HUES48 (cell line): ENCODE measurements at regions not wholly inside any gene's neighbourhood (a gene's known extent, or its start where the extent isn't known, plus 50 kb on each side); places are given as distances from the start of the nearest gene placed in this dataset.

Experiments used
- H3K27ac ChIP-seq: one replicate; pipeline ENCODE4 v1.7.0; 2013; ENCODE audit warnings: low read depth, low read length, inconsistent platforms
- H3K27me3 ChIP-seq: 2 replicates; pipeline ENCODE4 v1.6.1; 2013; ENCODE audit warnings: mild to moderate bottlenecking, low read length; ENCODE audit not compliant: control insufficient read depth, insufficient read depth
- H3K36me3 ChIP-seq: 2 replicates; pipeline ENCODE4 v1.6.1; 2013; ENCODE audit warnings: low read length; ENCODE audit not compliant: control insufficient read depth, insufficient read depth
- H3K4me1 ChIP-seq: 2 replicates; pipeline ENCODE4 v1.6.1; 2013; ENCODE audit warnings: mild to moderate bottlenecking, low read length; ENCODE audit not compliant: control insufficient read depth, insufficient read depth
- H3K4me3 ChIP-seq: 2 replicates; pipeline ENCODE4 v1.5.1; 2013; ENCODE audit warnings: mild to moderate bottlenecking, low read depth, low read length
- H3K9ac ChIP-seq: 2 replicates; pipeline ENCODE4 v1.6.1; 2013; ENCODE audit warnings: mild to moderate bottlenecking, low read depth, low read length, moderate library complexity
- H3K9me3 ChIP-seq: 2 replicates; pipeline ENCODE4 v1.6.1; 2013; ENCODE audit warnings: low read length; ENCODE audit not compliant: control insufficient read depth, insufficient read depth

DNA sequence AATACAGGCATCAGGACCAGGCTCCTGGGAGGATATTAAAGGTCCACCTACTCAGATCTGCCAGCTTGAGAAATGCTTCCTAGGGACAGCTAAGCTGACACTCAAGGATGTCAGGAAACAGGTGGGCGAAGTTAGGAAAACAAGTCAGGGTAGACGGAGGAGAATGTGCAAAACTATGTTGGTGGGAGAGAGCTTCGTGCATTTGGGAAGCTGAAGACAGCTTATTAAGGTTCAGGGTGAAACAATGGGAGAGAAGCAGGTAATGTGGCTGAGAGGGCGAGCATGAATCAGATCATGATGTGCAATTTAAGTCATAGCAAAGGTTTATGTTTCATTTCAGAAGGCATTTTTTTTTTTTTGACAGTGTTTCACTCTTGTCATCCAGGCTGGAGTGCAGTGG is 297.2 kb upstream of the ATP10A start:
- Histone ChIP-seq H3K27me3 (no peaks in the 10 kb centered on the region), H3K9ac (no peak overlapping the region), H3K4me1 (no peaks in the 10 kb centered on the region), H3K27ac (no peak overlapping the region), H3K9me3 (no peaks in the 10 kb centered on the region), H3K4me3 (no peak overlapping the region), H3K36me3 (no peaks in the 10 kb centered on the region)

DNA sequence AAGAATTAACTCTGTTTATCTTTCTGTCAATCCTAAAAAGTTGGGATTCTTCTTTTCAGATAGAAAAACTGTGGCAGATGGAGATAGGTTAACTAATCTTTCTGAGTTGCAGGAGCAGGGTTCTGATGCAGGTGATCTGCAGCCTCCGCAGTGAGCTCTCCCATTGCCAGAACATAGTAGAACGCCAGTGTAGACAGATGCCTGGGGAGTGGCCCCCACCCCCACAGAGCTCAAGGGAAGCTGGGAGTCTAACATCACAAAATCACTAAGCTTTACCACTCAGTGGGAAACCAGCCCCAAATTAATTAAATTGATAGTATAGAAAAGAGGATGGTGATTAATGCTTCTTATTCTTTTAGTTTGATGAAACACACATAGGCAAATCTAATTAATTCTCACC is 295.0 kb upstream of the ATP10A start:
- Histone ChIP-seq H3K27ac (no peak overlapping the region), H3K4me1 (no peaks in the 10 kb centered on the region), H3K27me3 (no peaks in the 10 kb centered on the region), H3K9me3 (no peaks in the 10 kb centered on the region), H3K9ac (no peak overlapping the region), H3K36me3 (no peaks in the 10 kb centered on the region), H3K4me3 (no peak overlapping the region)

DNA sequence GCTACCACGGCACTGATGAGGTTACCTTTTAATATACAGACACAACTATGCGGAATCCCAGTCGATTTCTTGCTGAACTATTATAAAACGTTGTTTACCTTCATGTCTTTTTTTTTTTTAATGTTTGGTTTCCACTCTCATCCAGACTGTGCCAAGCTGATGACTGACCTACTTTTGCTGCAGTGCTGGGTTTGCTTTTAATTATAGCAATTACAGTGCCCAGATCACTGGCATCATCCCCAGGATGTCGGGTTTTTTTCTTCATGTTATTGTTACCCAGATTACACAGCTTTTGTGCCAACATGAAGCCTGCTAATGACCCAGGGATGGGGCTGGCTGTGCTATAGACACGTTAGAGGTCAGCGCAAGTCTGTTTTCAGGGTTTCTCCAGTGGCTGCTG is 294.0 kb upstream of the ATP10A start:
- no peak overlapping the region for H3K27ac ChIP-seq
- no peaks in the 10 kb centered on the region for H3K36me3 ChIP-seq
- H3K9ac ChIP-seq, result no peak overlapping the region
- H3K4me3 ChIP-seq, result no peak overlapping the region
- H3K9me3 ChIP-seq, result no peaks in the 10 kb centered on the region
- no peaks in the 10 kb centered on the region for H3K4me1 ChIP-seq
- no peaks in the 10 kb centered on the region for H3K27me3 ChIP-seq

DNA sequence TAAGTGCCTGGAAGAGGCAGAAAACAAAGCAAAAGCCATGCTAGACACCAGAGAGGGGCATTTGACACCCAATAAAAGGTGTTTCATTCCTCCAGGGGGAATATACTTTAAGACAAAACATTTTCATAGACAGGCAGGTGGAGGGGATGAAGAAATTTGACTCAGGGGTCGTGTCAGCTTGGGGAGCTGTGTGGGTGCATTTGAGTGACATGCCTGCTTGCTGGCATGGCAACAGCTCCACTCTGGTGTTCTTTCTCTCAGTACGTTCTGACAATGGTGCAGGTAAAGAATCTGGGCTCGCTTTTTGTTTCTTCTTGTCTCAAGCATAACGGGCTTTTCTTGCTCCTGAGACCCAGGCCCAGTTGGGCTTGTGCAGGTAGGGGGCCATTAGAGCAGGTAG is 292.9 kb upstream of the ATP10A start:
- H3K27me3 ChIP-seq, result no peaks in the 10 kb centered on the region
- no peak overlapping the region for H3K9ac ChIP-seq
- H3K4me3 ChIP-seq, result no peak overlapping the region
- no peaks in the 10 kb centered on the region for H3K4me1 ChIP-seq
- no peak overlapping the region for H3K27ac ChIP-seq
- no peaks in the 10 kb centered on the region for H3K36me3 ChIP-seq
- H3K9me3 ChIP-seq, result no peaks in the 10 kb centered on the region

DNA sequence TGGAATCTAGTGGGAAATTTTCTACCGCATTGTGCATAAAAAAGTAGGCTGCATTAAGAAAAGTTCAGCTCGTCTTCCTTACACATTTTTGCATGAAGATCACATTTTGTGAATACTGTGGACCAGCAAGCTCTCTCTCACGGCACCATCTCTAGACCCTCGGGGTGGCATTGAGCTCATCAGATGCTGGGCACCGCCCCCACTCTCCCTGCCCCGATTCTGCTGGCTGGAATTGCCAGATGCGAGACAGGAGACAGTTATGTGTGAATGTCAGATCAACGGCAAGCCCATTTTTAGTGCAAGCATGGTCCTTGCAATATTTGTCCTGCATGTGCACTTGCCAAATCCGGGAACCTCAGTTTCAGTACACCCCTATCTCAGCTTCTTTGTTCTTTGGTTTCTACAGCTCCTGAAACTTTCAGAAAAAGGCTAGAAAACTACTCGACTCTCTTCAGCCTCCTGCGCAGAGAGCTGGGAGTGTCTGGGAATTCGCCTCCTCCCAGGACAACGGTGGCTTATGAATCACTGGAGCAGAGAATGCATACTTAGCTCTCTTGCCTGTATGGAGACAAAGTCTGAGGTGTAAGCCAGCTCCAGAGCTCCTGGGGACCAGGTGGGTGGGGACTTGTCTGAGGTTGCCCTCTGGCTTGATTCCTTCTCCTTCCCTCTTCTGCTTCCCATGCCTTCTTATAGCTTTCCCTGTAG is 285.2 kb upstream of the ATP10A start:
- Histone ChIP-seq H3K4me1 (no peaks in the 10 kb centered on the region), H3K9me3 (no peaks in the 10 kb centered on the region), H3K27ac (no peak overlapping the region), H3K27me3 (no peaks in the 10 kb centered on the region), H3K36me3 (no peaks in the 10 kb centered on the region), H3K4me3 (no peak overlapping the region), H3K9ac (no peak overlapping the region)

DNA sequence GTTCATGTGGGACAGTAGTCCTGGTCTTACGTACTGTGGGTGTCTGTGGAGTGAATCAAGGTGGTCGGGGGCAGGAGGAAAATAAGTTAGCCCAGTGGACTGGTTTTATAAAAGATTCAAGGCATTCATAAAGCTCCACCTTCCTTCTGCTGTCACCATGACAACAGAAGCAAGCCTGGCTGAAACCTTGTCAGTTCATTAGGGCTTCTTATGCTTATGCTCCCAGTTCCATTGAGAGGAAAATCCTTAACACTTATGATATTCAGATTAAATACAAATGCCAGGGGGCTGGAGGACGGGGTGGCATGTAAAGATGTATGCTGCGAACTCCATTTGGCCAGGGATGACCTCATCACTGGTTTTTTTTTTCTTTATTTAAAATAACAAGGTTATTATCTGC is 283.1 kb upstream of the ATP10A start:
- H3K27ac ChIP-seq, result no peak overlapping the region
- no peaks in the 10 kb centered on the region for H3K36me3 ChIP-seq
- H3K27me3 ChIP-seq, result no peaks in the 10 kb centered on the region
- H3K4me1 ChIP-seq, result no peaks in the 10 kb centered on the region
- no peak overlapping the region for H3K9ac ChIP-seq
- no peak overlapping the region for H3K4me3 ChIP-seq
- H3K9me3 ChIP-seq, result no peaks in the 10 kb centered on the region

DNA sequence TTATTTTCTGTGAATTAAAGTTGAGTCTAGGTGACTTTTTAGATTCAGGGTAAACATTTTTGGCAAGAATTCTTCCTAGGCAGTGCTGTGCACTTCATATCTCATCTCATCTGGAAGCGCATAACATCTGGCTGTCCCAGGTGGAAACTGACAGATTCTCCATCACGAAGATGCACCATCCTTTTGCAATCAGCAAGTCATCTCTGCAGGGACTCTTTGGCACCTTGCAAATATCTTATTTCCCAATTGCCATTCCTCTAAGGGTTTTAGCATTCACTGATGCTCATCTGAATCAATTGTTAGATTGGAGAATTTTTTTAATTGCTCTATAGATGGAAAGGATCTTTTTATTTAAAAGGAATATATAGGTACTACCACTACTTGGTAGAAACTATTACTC is 282.7 kb upstream of the ATP10A start:
- H3K27me3 ChIP-seq, result no peaks in the 10 kb centered on the region
- H3K4me3 ChIP-seq, result no peak overlapping the region

DNA sequence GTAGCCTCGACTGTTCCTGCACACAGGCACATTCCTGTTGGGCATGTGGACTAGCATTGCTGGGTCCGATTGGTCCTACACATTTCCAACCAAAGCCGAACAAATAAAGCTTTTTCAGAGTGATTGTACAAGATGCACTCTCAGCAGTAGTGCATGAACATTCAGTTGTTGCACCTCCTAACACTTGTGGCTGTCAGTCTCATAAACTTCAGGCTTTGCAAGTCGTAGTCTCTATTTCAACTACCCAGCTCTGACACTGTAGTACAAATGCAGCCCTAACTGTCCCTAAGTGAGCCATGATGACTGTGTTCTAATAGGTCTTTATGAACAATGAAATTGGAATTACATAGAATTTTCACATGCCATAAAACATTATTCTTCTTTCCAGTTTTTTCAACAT is 281.7 kb upstream of the ATP10A start:
- Histone ChIP-seq H3K4me1 (no peaks in the 10 kb centered on the region), H3K9ac (no peak overlapping the region), H3K9me3 (no peaks in the 10 kb centered on the region), H3K4me3 (no peak overlapping the region), H3K27me3 (no peaks in the 10 kb centered on the region), H3K36me3 (no peaks in the 10 kb centered on the region), H3K27ac (no peak overlapping the region)

More for the DNA sequence above, 282.7 kb upstream of the ATP10A start:
- H3K27ac ChIP-seq, result no peak overlapping the region
- H3K9me3 ChIP-seq, result no peaks in the 10 kb centered on the region
- H3K9ac ChIP-seq, result no peak overlapping the region
- no peaks in the 10 kb centered on the region for H3K4me1 ChIP-seq
- H3K36me3 ChIP-seq, result no peaks in the 10 kb centered on the region

DNA sequence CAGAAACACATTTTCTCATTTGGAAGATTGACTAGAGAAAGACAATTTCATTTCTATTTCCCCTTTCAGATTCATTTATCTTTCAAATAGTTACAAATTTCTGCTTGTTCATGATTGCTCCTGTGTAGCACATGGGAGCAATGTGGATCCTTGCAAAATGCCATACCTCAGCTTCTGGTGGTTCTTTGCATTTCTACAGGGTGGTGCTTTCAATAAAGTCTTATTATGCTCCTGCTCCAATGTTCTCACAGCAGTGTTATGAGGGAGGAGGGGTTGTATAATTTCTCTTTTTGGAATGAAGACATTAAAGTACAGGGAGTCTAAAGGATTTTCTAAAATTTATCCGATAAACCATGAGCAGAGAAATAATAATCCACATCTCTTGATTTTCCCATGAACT is 280.1 kb upstream of the ATP10A start:
- Histone ChIP-seq H3K9me3 (no peaks in the 10 kb centered on the region), H3K9ac (no peak overlapping the region), H3K27me3 (no peaks in the 10 kb centered on the region), H3K36me3 (no peaks in the 10 kb centered on the region), H3K27ac (no peak overlapping the region), H3K4me3 (no peak overlapping the region), H3K4me1 (no peaks in the 10 kb centered on the region)

DNA sequence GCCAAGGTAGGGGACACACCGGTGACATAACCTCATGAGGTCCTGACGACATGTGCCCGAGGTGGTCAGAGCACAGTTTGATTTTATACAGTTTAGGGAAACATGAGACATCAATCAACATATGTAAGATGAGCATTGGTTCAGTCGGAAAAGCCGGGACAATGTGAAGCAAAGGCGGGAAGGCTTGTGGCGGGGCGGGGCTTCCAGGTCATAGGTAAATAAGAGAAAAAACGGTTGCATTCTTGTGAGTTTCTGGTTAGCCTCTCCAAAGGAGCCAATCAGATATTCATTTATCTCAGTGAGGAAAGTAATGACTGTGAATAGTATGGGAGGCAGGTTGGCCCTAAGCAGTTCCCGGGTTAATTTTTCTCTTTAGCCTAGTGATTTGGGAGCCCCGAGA is 271.7 kb upstream of the ATP10A start:
- Histone ChIP-seq H3K9me3 (no peaks in the 10 kb centered on the region), H3K27ac (peak overlapping the region; percentile 40), H3K4me3 (no peak overlapping the region), H3K4me1 (peaks cover 43% of the 10 kb centered on the region), H3K36me3 (no peaks in the 10 kb centered on the region), H3K27me3 (no peaks in the 10 kb centered on the region), H3K9ac (no peak overlapping the region)

DNA sequence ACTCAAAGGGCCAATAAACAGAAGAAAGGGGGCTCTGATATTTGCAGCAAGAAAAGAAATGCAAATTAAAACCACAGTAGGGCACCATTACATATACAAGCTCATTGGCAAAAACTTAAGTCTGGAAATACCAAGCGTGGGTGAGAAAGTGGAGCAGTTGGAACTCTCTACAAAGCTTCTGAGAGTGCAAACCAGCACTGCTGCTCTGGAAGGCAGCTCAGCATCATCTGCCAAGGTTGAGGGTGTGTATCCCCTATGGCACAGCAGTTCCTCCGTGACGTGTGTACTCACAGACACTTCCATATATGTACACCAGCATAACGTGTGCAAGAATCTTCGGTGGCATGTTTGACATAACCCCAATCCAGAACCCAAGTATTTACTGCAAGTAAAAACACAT is 271.0 kb upstream of the ATP10A start:
- Histone ChIP-seq H3K9ac (no peak overlapping the region), H3K4me3 (peak overlapping the region; percentile 19; the same call in 1 of the 2 replicates), H3K27me3 (no peaks in the 10 kb centered on the region), H3K27ac (peak overlapping the region; percentile 40), H3K9me3 (no peaks in the 10 kb centered on the region), H3K4me1 (peaks cover 49% of the 10 kb centered on the region), H3K36me3 (no peaks in the 10 kb centered on the region)
